Loucy (cell line): ENCODE measurements at regions not wholly inside any gene's neighbourhood (a gene's known extent, or its start where the extent isn't known, plus 50 kb on each side); places are given as distances from the start of the nearest gene placed in this dataset.

Source experiments
- EZH2phosphoT487 ChIP-seq: fragments of 200-600 bp; IDR thresholded peaks from 2 replicates; pipeline ENCODE4 v1.6.1; 2018; ENCODE audit warnings: antibody characterized with exemption, mild to moderate bottlenecking, moderate library complexity, borderline replicate concordance
- TF ChIP-seq, protein P1 (sequence below): fragments of 200-600 bp; sonication (generic); conservative IDR thresholded peaks from 2 replicates; pipeline ENCODE4 v1.5.1; 2014; ENCODE audit warnings: mild to moderate bottlenecking, antibody characterized with exemption, low read length

DNA sequence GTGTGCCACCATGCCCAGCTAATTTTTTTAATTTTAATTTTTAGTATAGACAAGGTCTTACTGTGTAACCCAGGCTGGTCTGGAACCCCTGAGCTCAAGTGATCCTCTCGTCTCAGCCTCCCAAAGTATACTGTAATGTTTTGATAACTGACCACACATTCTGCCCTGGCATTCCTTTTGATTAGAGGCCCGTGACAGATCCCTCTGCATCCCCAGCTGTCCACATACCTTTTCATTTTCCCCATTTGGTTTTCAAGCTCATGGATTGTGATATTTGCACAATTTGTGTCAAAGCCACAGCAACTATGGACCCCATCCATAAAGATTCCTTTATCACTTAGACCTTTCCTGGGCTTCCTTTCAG, 116.8 kb upstream of the ATP1A1 start:
- TF ChIP-seq, protein P1, sequence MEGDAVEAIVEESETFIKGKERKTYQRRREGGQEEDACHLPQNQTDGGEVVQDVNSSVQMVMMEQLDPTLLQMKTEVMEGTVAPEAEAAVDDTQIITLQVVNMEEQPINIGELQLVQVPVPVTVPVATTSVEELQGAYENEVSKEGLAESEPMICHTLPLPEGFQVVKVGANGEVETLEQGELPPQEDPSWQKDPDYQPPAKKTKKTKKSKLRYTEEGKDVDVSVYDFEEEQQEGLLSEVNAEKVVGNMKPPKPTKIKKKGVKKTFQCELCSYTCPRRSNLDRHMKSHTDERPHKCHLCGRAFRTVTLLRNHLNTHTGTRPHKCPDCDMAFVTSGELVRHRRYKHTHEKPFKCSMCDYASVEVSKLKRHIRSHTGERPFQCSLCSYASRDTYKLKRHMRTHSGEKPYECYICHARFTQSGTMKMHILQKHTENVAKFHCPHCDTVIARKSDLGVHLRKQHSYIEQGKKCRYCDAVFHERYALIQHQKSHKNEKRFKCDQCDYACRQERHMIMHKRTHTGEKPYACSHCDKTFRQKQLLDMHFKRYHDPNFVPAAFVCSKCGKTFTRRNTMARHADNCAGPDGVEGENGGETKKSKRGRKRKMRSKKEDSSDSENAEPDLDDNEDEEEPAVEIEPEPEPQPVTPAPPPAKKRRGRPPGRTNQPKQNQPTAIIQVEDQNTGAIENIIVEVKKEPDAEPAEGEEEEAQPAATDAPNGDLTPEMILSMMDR: no peak
- no peak for TF ChIP-seq EZH2phosphoT487
